GM12878 (cell line): ENCODE measurements at regions not wholly inside any gene's neighbourhood (a gene's known extent, or its start where the extent isn't known, plus 50 kb on each side); places are given as distances from the start of the nearest gene placed in this dataset.

Experiments used
- ATAC-seq: fragments of 200-7000 bp; cut with Tn5 transposase; 3 replicates; pipeline ENCODE4 v1.9.1; 2020; ENCODE audit warnings: mild to moderate bottlenecking, moderate library complexity
- BruUV-seq: library from RNA; stranded (reverse); fragments of 400-500 nt; replicated peaks from 2 replicates; lab custom pipeline; 2021; lab: Mats Ljungman, UMichigan
- CTCF ChIA-PET: fragments of 300-600 bp; sonication (Branson Sonifier 250); formaldehyde crosslinking; extraction: SDS; loops from one replicate; lab custom pipeline; 2021; ENCODE audit warnings: inconsistent platforms; lab: Yijun Ruan, JAX
- POLR2A ChIA-PET: fragments of 350-600 bp; formaldehyde crosslinking; extraction: SDS; loops from one replicate; lab custom pipeline; 2021; ENCODE audit warnings: inconsistent platforms; lab: Charles Lee
- RAD21 ChIA-PET: fragments of 300-600 bp; sonication (Branson Sonifier 250); formaldehyde crosslinking; loops from one replicate; lab custom pipeline; 2023; ENCODE audit warnings: antibody characterized with exemption; ENCODE audit not compliant: unreplicated experiment; lab: Charles Lee
- SMC1A ChIA-PET: fragments of 300-600 bp; sonication (Branson Sonifier 250); formaldehyde crosslinking; loops from one replicate; lab custom pipeline; 2023; ENCODE audit not compliant: unreplicated experiment, uncharacterized antibody; lab: Charles Lee
- DNase-seq: peaks from one replicate; pipeline ENCODE4 v3.0.0-alpha.2; 2011; ENCODE audit warnings: low read depth, low spot score
- FAIRE-seq: peaks from 3 replicates; lab custom pipeline; 2011; peaks lifted over from hg19 to GRCh38; lab: Jason Lieb, UNC
- H2AFZ ChIP-seq: 2 replicates; pipeline ENCODE4 v1.6.0; 2011; ENCODE audit warnings: low read depth, low read length, control low read depth; ENCODE audit not compliant: control insufficient read depth
- H3K27ac ChIP-seq: 2 replicates; pipeline ENCODE4 v1.5.1; 2011; ENCODE audit warnings: control low read depth; ENCODE audit not compliant: control insufficient read depth, insufficient read depth
- H3K27me3 ChIP-seq, 2 experiments: replicated peaks in 1 of 2; 2 replicates each; pipeline versions ENCODE4 v1.6.0 to v1.6.1; 2011; ENCODE audit warnings: low read length in 1 of 2; ENCODE audit not compliant: control insufficient read depth in 2 of 2, insufficient read depth in 2 of 2
- H3K36me3 ChIP-seq, 2 experiments: 2 replicates each; pipeline ENCODE4 v1.5.1; 2011; ENCODE audit warnings: low read length in 1 of 2; ENCODE audit not compliant: control insufficient read depth in 2 of 2, insufficient read depth in 2 of 2
- H3K4me1 ChIP-seq: 2 replicates; pipeline ENCODE4 v1.6.1; 2011; ENCODE audit warnings: mild to moderate bottlenecking, low read length, moderate library complexity, mixed read lengths; ENCODE audit not compliant: control insufficient read depth, insufficient read depth
- H3K4me2 ChIP-seq: 2 replicates; pipeline ENCODE4 v1.6.0; 2011; ENCODE audit warnings: control low read depth; ENCODE audit not compliant: control insufficient read depth, insufficient read depth
- H3K4me3 ChIP-seq: fragments of 200-600 bp; sonication (generic); 2 replicates; pipeline ENCODE4 v1.5.1; 2016
- H3K79me2 ChIP-seq: 2 replicates; pipeline ENCODE4 v1.6.0; 2011; ENCODE audit warnings: low read length; ENCODE audit not compliant: control insufficient read depth, insufficient read depth
- H3K9ac ChIP-seq: 2 replicates; pipeline ENCODE4 v1.8.0; 2011; ENCODE audit warnings: low read length, control low read depth, mixed read lengths; ENCODE audit not compliant: control insufficient read depth, insufficient read depth
- H3K9me3 ChIP-seq: replicated peaks from 3 replicates; pipeline ENCODE4 v1.5.1; 2011; ENCODE audit warnings: mild to moderate bottlenecking, low read length; ENCODE audit not compliant: control insufficient read depth, insufficient read depth
- H4K20me1 ChIP-seq: 2 replicates; pipeline ENCODE4 v1.6.0; 2011; ENCODE audit not compliant: control insufficient read depth, insufficient read depth
- KLF5 ChIP-seq: fragments of 450-650 bp; IDR thresholded peaks from 2 replicates; pipeline ENCODE4 v1.6.1; 2014; ENCODE audit warnings: mild to moderate bottlenecking; ENCODE audit not compliant: partially characterized antibody
- MTA3 ChIP-seq: IDR thresholded peaks from 2 replicates; pipeline ENCODE4 v1.6.1; 2012; ENCODE audit warnings: low read length, inconsistent platforms, borderline replicate concordance
- POU2F2 ChIP-seq: IDR thresholded peaks from 3 replicates; pipeline ENCODE4 v1.6.1; 2011; ENCODE audit warnings: low read depth, mild to moderate bottlenecking, low read length, borderline replicate concordance
- SMAD5 ChIP-seq: IDR thresholded peaks from 2 replicates; pipeline ENCODE4 v1.6.1; 2016; ENCODE audit warnings: antibody characterized with exemption, low read depth
- WRNIP1 ChIP-seq: IDR thresholded peaks from 2 replicates; pipeline ENCODE4 v1.6.1; 2011; ENCODE audit warnings: low read depth, low read length, improper control_type of control experiment, borderline replicate concordance
- WGBS: methylation state at CpG from one replicate; pipeline ENCODE4 v1.1.6; 2016; ENCODE audit warnings: low lambda C conversion rate; ENCODE audit not compliant: insufficient replicate concordance, insufficient coverage; ENCODE audit errors: missing lambda C conversion rate; 5-methylcytosine and 5-hydroxymethylcytosine counted together
- in situ Hi-C: fragments of 300-500 bp; cut with MboI; formaldehyde crosslinking; loops from 9 replicates; pipeline ENCODE4 v1.14.3; 2018; ENCODE audit warnings: mixed read lengths
- intact Hi-C: fragments of 100-400 bp; cut with micrococcal nuclease; formaldehyde crosslinking; loops from one replicate; pipeline ENCODE4 v1.14.2; 2022; ENCODE audit not compliant: unreplicated experiment
- TF ChIP-seq, protein P1 (sequence below): IDR thresholded peaks from 2 replicates; pipeline ENCODE4 v1.6.1; 2011; ENCODE audit warnings: low read depth, mild to moderate bottlenecking, low read length, moderate library complexity, borderline replicate concordance; ENCODE audit errors: extremely low read depth
- TF ChIP-seq, protein P2 (sequence below): fragments of 150-350 bp; IDR thresholded peaks from 2 replicates; pipeline ENCODE4 v1.6.1; 2014; ENCODE audit warnings: mild to moderate bottlenecking, low read depth, low read length

DNA sequence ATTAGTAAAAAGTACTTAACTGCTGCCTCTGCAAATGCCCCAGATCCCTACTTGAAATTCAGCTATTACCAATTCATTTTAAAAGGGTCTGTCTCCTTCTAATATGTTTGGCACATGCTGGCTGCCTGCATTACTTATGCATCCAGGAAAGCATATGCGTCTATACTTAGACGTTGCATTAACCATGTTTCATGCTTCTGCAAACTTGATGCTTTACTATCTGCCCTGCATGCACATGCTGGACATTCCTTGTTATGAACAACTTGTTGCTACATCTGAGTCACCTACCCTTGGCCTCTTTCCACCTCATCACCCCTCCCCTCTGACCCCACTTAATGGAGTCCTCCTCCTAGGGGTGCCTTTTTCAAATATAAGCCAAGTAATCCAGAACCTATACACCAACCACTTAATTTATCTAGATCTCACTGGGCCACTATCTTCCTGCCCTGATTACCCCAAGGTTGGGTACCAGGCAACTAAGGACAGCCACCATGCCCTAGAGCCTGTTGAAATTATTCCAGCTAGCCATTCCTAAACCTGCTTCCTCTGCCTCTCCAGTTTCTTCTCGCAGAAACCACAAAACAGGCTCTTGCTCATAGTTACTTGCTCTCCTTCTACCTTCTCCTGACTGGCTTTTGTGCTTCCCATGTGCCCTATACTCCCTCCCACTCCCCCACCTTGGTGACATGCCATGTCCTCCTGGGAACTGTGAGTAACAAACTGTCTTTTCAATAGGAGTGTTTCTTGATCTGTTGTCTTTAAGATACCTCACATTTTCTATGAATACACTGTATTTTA lies 1187.9 kb downstream of the REEP3 start:
- in situ Hi-C loops, result no loop called here

More for the DNA sequence above, 1187.9 kb downstream of the REEP3 start:
- H3K27ac ChIP-seq, result no peak overlapping the region
- TF ChIP-seq MTA3 (no peak), WRNIP1 (no peak), SMAD5 (no peak), POU2F2 (no peak), KLF5 (no peak)
- TF ChIP-seq, protein P1, sequence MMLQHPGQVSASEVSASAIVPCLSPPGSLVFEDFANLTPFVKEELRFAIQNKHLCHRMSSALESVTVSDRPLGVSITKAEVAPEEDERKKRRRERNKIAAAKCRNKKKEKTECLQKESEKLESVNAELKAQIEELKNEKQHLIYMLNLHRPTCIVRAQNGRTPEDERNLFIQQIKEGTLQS, result no peak
- TF ChIP-seq, protein P2, sequence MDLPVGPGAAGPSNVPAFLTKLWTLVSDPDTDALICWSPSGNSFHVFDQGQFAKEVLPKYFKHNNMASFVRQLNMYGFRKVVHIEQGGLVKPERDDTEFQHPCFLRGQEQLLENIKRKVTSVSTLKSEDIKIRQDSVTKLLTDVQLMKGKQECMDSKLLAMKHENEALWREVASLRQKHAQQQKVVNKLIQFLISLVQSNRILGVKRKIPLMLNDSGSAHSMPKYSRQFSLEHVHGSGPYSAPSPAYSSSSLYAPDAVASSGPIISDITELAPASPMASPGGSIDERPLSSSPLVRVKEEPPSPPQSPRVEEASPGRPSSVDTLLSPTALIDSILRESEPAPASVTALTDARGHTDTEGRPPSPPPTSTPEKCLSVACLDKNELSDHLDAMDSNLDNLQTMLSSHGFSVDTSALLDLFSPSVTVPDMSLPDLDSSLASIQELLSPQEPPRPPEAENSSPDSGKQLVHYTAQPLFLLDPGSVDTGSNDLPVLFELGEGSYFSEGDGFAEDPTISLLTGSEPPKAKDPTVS, result no peak
- no peak overlapping the region for H3K9ac ChIP-seq
- H3K4me1 ChIP-seq, result no peaks in the 10 kb centered on the region
- no peaks in the 10 kb centered on the region for H3K79me2 ChIP-seq
- ChIA-PET POLR2A (no interaction called here), SMC1A (interaction anchor here (0.5 kb wide), 1 partner anchor 1524 kb away, joined by 3 read pairs; no protein-coding TSS in a partner anchor), CTCF (no interaction called here), RAD21 (no interaction called here)
- WGBS, result 45% methylated on average over 3 of the region's 3 CpGs
- intact Hi-C loops, result no loop called here
- no peak overlapping the region for H3K4me2 ChIP-seq
- no peak for ATAC-seq
- no peak for FAIRE-seq
- H4K20me1 ChIP-seq, result no peaks in the 10 kb centered on the region
- no TSS peak for BruUV-seq
- no peak for DNase-seq
- H3K27me3 ChIP-seq, result no peaks in the 10 kb centered on the region
- H2AFZ ChIP-seq, result no peak overlapping the region
- no peaks in the 10 kb centered on the region for H3K36me3 ChIP-seq
- H3K4me3 ChIP-seq, result no peak overlapping the region
- no peaks in the 10 kb centered on the region for H3K9me3 ChIP-seq
